ENCODE measurements at regions not wholly inside any gene's neighbourhood (a gene's known extent, or its start where the extent isn't known, plus 50 kb on each side); places are given as distances from the start of the nearest gene placed in this dataset.

DNA sequence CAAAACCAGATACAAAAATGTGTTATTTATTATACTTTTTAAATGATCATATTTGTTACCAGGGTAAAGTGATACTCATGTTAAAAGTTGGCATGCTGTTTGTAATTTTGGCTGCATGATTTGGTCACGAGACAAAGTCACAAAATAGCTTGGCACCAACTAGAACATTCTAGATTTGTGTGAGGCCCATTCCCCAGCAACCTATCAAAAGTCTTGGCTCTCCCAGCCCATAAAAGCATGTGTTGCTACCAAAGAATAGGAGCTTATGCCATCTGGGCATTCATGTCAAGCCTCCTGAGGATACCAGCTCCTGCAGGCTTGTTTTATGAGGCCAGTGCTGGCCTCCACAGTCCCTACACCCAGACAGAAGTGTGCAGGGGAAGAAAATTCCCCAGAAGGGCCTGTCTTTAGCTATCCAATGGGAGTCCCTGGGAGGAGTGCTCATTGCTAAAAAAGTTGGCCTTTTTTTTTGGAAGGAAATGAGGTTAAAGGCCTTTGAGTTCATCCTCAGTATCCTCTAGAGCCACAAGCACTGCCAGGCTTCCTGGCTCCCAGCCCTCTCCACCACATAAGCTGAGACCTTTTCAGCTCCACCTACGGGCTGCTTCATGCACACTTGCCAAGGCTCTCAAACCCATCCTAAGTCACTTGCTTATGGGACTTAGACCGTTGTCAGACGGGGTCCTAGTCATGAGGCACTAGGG lies 211.9 kb upstream of the EOLA2 start:
- TF ChIP-seq, protein P1, sequence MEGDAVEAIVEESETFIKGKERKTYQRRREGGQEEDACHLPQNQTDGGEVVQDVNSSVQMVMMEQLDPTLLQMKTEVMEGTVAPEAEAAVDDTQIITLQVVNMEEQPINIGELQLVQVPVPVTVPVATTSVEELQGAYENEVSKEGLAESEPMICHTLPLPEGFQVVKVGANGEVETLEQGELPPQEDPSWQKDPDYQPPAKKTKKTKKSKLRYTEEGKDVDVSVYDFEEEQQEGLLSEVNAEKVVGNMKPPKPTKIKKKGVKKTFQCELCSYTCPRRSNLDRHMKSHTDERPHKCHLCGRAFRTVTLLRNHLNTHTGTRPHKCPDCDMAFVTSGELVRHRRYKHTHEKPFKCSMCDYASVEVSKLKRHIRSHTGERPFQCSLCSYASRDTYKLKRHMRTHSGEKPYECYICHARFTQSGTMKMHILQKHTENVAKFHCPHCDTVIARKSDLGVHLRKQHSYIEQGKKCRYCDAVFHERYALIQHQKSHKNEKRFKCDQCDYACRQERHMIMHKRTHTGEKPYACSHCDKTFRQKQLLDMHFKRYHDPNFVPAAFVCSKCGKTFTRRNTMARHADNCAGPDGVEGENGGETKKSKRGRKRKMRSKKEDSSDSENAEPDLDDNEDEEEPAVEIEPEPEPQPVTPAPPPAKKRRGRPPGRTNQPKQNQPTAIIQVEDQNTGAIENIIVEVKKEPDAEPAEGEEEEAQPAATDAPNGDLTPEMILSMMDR (IDR thresholded peaks at IDR 0.05): no peak
- TF ChIP-seq POLR2A (IDR thresholded peaks at IDR 0.05): no peak

Measured in adrenal gland (tissue), 5 donors.